HG02973 (cell line): ENCODE measurements at regions not wholly inside any gene's neighbourhood (a gene's known extent, or its start where the extent isn't known, plus 50 kb on each side); places are given as distances from the start of the nearest gene placed in this dataset.

Experiments
- ATAC-seq: cut with Tn5 transposase; IDR thresholded peaks from one replicate; pipeline ENCODE4 v1.9.1; 2021; ENCODE audit warnings: moderate library complexity; ENCODE audit not compliant: unreplicated experiment

DNA sequence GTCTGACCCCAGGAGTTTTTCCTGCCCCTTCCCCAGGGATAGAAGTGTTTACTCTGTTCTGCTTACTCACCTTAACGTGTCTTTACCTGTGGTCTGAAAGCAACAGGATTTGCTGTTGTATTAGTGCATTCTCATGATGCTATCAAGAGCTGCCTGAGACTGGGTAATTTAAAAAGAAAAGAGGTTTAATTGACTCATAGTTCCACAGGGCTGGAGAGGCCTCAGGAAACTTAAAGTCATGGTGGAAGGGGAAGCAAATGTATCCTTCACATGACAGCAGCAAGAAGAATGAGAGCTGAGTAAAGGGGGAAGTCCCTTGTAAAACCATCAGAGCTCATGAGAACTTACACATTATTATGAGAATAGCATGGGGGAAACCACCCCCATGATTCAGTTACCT, 240.4 kb downstream of the SNAPC1 start:
- ATAC-seq: no peak

DNA sequence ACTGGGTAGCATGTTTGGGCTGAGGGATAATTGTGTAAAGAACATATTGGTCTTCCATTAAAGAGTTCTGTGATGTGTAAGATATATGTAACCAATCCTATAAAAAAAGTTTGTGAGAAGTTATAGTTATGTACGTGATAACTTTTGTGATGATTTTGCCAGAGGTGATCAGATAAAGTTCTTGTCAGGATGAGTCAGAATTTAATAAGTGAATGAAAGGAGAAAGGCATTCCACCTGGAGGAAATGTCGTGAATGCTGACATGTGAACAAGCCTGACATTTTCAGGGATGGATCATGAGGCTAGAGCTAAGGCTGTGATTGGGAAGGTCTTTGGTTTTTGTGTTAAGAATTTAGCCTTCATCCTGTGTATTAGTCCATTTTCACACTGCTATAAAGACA, 241.5 kb downstream of the SNAPC1 start:
- ATAC-seq: no peak

DNA sequence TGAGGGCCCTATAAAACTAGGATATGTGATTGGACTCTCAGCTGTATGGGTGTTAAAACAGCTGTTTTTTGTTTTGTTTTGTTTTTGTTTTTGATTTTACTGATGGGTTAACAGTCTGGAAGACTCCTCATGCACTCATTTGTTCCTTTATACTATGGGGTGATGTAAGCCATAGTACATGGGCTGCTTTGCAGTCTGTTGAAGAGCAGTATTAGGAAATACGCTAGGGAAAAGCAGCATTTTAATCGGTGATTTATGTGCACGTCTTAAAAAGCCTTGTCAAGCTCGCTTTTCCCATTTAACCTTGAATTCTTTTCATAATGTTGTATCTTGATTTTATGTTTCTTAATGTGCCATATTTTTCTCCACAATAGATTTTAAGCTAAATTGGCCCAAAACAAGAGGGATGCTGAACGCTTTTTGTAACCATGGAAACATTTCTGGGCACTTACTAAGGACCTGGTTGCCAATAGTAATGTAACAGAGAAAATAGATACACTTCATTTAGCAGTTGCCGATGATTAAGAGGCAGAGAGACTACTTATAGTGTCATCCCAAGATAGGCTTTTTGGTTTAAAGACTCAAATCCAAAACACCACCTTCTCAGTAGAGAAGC, 244.0 kb downstream of the SNAPC1 start:
- ATAC-seq: no peak

DNA sequence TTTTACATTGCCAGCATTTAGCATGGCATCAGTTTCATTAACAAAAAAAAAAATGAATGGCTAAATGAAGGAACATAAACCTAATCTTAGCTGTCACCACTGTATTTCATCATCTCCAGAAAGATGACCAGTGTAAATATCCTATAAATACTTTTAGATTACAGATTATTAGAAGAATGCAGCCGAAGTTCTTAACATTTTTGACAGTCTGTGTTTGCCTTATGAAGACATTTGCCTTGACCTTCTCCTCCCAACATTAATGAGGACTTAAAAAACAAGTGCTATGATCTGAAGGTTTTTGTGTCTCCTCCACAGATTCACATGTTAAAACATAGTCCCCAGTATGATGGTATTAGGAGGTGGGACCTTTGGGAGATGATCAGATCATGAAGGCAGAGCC, 253.0 kb downstream of the SNAPC1 start:
- no peak for ATAC-seq

DNA sequence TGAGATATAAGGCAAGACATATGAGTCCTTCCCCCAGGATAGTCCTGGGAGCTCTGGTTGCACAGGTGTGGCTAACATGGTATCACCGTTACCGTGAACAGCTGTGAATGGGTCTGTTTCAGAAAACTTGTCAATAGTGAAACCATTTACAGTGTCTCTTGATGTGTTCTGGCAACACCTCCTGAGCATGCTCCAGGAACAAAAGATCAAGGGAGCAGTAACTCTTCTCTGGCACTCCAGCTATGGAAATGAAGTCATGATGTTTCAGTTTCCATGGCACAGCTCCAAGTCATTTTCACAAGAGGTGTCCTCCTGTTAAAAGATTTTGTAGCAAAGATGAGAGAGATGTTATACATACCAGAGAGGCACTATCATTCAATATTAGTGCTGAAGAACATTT, 253.7 kb downstream of the SNAPC1 start:
- no peak for ATAC-seq

DNA sequence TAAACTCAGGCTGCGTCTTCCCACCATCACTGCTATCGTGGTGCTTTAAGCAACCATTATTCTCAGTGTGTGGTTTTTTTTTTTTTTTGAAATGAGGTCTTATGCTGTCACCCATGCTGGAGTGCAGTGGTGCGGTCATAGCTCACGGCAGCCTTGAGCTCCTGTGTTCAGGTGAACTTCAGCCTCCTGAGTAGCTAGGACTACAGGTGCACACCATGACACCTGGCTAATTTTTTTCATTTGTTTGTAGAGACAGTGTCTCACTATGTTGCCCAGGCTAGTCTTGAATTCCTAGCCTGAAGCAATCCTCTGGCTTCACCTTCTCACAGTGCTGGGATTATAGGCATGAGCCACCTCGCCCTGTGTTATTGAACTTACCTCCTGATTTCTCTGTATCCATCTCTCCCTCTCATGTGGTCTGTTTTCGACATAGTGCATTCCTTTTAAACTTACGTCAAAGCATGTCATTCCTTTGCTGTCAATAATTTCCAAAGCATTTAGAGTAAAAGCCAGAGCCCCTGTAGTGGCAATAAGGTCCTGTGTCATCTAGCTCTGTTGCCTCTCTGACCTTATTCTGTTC, 255.5 kb downstream of the SNAPC1 start:
- ATAC-seq: no peak

DNA sequence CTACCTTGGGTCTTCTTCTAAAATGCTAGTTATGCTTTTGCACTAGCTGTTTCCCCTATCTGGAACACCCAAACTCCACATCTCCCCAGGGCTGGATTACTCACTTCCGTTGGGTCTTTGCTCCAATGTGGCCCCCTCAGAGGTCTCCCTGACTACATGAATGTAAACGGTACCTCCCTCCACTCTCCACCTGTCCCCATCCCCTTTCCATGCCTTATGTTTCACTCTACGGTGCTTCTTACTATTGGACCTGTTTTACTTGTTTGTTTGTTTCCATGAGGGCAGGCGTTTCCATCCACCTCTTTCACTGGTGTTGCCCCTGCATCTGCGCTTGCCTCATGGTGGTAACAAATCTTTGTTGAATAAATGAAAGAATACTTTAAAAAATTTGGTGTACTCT, 256.4 kb downstream of the SNAPC1 start:
- ATAC-seq: no peak

DNA sequence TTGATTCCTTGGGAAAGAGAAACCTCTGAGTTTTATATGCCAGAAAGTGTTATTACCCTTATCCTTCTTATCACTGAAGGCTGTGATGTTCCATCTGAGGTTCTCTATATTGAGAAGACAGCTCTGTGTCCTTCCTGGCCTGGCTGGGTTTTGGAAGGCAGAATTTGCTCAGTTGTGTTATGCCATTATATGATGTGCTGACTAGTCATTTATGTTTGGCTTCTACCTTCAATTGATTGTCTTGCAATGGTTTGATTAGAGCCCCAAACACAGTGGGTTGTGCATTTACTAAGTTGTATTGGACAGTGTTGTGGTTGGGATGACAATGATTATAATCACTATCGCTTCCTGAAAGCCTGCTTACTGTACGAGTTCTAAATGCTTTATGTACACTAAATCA, 265.7 kb downstream of the SNAPC1 start:
- no peak for ATAC-seq

DNA sequence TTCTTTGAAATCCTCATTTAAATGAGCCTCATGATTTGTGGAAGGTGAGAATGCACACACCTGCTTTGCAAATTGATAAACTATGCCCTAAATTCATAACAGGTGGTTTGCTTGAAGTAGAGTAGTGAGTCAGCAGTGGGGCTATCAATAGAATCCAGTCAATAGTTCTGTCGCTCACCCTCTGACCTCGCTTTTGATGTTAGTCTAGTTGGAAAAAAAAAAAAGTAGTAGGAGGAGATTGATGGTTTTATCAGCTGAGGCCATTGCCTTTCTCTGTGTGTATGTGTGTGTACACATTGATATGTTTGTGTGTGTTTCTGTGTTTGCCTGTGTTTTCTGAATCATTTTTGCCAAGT, 267.3 kb downstream of the SNAPC1 start:
- peak; percentile 73 for ATAC-seq

DNA sequence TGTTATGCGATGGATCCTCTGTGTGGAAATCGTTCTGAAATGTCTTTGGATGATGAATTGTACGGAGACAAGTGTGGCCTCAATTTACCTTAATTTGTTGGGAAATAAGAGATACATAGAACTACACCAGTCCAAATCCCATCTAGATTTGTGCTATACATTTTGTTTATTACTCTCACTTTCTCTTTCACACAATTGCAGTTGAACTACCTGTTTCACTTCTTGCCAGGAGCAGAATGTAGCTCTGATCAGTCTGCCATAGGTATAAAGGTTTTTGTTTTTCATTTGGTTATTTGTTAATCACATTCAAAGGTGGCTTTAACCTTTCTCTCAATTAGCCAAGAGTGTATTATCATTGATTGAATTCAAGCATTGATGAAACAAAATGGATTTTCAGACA, 268.2 kb downstream of the SNAPC1 start:
- no peak for ATAC-seq

DNA sequence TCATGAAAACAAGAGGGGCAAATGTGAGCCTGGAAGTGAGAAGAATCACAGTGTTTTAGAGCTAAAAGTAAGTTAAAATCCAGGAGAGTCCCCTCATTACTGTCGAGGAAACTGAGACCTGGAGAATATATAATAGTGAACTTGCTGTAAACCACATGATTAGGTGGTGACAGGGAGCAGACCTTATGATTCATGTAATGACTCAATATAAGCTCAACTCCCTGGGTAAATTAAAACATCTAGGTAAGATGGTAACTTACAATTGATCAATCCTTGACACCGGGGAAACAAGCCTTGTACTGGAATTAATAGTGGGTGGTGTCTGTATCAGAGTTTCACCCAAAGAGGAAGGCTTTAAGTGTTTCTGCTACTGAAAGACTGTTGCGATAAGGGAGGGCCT, 269.3 kb downstream of the SNAPC1 start:
- ATAC-seq: no peak

DNA sequence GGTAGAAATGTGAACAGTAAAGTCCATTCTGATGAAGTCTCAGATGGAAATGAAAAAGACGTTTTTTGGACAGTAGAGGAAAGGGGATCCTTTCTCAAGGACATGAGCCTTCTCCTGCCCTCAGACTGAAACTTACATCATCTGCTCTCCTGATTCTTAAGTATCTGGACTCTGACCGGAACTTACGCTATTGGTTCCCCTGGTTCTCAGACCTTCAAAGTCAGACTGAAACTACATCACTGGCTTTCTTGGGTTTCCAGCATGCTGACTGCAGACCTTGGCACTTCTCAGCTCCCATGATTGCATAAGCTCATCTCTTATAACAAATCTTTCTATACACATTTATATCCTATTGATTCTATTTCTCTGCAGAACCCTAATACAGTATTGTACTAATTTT, 291.0 kb downstream of the SNAPC1 start:
- no peak for ATAC-seq

DNA sequence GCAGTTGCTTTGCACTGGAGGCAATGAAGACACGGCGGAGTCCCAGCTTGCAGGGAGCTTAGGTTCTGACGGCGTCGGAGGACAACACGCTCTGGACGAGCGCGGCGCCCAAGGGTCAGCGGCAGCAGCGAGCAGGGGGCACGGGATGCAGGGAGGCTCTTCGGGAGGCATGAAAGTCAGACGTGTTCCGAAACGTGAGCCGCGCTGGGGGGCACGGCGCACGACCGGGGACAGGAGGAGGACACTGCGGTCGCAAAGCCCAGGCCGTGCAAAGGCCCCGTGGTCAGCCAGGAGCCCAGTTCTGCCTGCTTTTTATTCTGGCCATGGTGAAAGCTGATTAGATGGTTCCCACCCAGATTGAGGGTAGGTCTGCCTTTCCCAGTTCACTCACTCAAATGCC, 294.6 kb downstream of the SNAPC1 start:
- no peak for ATAC-seq

DNA sequence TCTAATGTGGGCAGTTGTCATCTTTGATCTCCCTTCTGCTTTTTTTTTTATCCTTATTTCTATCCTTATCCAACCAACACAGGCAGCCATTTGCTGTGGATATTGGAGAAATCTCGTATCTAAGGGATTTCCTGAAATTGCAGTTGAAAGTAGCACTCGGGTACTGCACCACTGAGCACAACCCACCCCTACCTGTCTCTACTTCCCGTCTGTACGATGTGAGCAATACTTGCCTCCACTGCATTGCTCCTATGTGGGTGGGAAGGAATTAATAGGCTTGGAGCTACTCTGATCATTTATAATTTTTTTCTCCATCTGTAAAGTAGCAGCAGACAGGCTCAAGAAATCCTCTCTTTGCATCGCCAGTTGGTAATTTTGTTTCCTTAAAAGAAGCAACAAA, 300.4 kb downstream of the SNAPC1 start:
- ATAC-seq: no peak

DNA sequence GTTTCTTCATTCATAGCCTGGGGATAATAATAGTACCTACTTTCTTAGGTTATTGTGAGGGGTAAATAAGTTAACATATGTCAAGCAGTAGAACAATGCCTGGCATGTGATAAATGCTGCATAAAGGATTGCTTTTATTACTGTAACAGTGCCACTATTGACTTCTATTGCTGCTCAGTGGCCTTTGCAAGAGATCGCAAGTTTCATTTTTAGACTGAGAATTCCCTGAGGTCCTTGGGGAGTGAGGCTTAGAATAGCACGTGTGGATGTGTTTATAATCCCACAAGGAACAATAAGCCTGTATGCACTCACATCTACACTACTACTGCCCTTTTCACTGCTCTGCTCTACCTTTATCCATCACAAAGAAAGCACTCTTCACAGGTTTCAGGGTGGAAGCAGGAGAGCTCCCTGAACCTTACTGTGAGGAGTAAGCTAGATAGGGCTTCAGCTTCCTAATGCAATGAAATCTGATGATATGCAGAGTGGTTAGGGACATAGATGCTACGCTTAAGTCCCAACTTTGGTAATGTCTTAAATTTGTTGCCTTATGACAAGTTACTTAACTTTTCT, 302.6 kb downstream of the SNAPC1 start:
- no peak for ATAC-seq

DNA sequence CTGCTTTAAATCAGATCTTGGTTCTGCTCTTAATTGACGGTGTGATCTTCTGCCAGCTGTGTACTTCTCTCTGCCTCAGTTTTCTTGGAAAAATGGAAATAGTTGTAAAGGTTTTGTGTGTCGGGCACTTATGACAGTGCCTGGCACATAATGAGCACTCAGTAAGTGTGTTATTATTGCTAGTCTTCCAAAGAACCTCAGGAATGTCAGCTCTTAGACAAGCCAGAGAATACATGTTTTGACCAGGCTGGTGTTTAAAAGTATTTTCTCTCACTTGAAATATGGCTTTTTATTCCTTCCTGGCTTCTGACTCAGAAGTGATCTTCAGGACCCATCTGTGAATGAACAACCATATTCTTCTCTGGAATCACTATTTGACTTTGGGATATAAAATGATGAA, 304.1 kb downstream of the SNAPC1 start:
- ATAC-seq: no peak

DNA sequence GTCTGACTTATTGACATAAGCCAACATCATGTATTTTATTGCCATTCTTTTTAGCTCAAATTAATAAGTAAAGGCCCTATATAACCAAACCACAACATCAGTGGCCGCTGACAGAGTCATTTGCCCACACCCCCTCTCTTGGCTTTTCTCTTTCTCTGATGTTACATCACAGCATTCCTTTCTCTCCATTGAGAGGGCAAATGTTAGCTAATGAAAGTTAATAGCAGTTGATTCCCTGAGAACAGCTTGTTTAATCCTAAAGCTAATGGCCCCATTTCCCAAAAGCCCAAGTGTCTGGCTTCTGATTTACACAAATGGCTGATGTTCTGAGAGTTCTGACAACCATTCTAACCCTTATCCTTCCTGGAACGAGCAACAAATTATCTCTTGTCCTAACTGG, 308.8 kb downstream of the SNAPC1 start:
- ATAC-seq: no peak

DNA sequence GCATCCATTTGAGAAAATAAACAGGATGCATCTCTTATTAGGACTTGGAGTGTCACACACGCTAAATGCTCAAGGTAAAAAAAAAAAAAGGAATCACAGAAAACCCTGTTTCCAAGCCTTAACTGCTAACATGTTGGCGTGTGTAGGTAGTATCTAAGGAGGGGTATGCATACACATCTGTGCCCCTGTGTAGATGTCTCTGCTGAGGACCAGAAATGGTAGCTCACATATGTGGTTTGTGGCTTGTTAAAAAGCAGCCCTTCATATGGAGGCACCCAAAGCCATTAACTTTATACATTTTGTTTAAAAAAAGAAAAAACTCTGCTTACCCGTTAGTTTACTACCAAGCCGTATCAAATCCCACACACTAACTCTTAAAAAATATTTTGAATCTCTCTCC, 314.1 kb downstream of the SNAPC1 start:
- no peak for ATAC-seq

DNA sequence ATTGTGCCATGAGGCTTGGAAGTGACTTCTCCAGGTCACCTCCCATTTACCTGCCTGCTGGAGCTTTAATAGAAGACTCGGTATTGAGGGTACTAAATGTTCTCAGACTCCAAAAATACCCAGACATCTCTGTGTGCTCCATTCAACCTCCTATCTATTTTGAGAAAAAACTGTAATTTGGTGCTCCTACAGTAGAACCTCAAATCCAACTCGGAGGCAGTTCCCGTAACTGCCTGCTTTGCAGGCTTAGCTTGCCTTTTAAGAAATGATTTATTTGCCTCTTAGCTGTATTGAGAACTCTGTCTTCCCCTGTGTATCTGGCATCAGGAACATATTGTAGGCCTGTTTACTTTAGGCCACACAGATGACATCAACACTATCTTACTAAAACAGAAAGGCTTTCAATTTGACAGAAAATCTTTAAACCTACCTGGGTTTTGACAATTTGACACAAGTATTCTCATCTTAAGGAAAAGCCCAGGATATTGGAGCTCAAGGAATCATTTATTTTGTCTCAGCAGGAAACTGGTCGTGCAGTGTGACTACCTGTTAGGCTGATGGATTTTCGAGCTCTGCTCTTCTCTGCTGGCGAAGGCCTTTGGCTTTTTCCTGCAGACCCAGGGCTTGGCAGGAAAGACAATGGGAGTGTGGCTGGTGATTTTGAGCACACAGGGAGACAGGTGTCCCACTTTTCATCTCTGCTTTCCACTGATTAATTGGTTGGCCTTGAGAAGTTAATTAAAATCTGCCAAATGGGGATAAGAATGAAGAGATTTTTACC, 314.8 kb downstream of the SNAPC1 start:
- no peak for ATAC-seq

DNA sequence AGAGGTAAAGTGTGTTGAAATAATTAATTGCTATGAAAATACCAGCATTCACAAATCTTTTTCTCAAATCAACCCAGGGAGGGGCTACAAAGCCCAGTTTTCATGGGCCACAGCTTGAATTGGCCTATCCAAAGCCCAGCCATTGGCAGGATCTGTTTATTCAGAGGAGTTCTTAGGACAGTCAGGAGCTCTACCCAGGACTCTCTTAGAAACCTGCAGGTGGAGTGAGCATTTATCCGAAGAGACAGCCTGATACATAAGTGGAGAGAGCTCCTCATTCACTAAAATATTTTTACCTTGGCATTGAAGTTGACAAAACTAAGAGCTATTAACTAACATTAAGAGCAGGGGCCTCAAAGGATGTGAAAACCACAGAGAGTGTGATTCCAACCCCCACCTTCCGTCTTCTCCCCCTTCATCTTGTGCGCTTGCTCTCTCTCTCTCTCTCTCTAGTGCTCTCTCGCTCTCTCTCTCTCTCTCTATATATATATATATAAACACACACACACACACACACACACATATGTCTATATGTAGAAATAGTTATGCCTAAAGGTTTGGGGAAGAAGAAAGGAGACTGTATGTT, 315.5 kb downstream of the SNAPC1 start:
- ATAC-seq: no peak

DNA sequence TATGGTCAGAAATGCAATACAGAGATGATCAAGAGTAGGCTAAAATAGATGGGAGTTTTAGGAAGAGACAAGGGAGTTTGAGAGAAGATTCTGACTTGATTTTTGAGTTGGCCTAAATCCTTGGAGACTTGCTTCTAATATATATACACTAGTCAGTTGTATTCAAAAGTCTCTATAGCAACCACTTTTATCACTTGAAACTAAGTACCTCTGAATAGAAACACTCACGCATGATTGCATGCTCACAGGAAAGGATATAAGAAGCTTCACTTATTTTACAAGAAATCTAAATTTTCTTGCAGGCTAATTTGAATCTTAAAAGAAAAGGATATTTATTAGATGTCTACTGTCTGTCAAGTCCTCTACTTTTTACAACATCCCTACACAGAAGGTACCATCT, 316.8 kb downstream of the SNAPC1 start:
- ATAC-seq: peak; percentile 49
